Osteocyte (in vitro differentiated cells): ENCODE measurements at regions not wholly inside any gene's neighbourhood (a gene's known extent, or its start where the extent isn't known, plus 50 kb on each side); places are given as distances from the start of the nearest gene placed in this dataset.
"Not testable (repeated sequence)": the region's sequence is repeated elsewhere in the genome, so short reads cannot be mapped to it uniquely, and the experiment has no call there.

Experiments
- DNase-seq: peaks from one replicate; pipeline ENCODE4 v3.0.0; 2021; ENCODE audit warnings: mixed read lengths; ENCODE audit not compliant: unreplicated experiment; ENCODE audit errors: extremely low spot score
- H3K27ac Mint-ChIP-seq: one replicate; pipeline ENCODE4 v1.8.0; 2021; ENCODE audit warnings: mild to moderate bottlenecking, mixed read lengths; ENCODE audit not compliant: unreplicated experiment
- H3K27me3 Mint-ChIP-seq: one replicate; pipeline ENCODE4 v1.8.0; 2021; ENCODE audit warnings: mixed read lengths; ENCODE audit not compliant: unreplicated experiment
- H3K36me3 Mint-ChIP-seq: one replicate; pipeline ENCODE4 v1.8.0; 2021; ENCODE audit warnings: mixed read lengths; ENCODE audit not compliant: unreplicated experiment
- H3K4me1 Mint-ChIP-seq: one replicate; pipeline ENCODE4 v1.8.0; 2021; ENCODE audit warnings: mixed read lengths; ENCODE audit not compliant: unreplicated experiment
- H3K4me3 Mint-ChIP-seq: one replicate; pipeline ENCODE4 v1.8.0; 2021; ENCODE audit warnings: mild to moderate bottlenecking, moderate library complexity, mixed read lengths; ENCODE audit not compliant: unreplicated experiment
- H3K9me3 Mint-ChIP-seq: one replicate; pipeline ENCODE4 v1.8.0; 2021; ENCODE audit warnings: mixed read lengths; ENCODE audit not compliant: unreplicated experiment
- TF ChIP-seq, protein P1 (sequence below): fragments of 200-600 bp; sonication (generic); IDR thresholded peaks from 2 replicates; pipeline ENCODE4 v1.5.0; 2021; ENCODE audit warnings: antibody characterized with exemption, mild to moderate bottlenecking, moderate library complexity

DNA sequence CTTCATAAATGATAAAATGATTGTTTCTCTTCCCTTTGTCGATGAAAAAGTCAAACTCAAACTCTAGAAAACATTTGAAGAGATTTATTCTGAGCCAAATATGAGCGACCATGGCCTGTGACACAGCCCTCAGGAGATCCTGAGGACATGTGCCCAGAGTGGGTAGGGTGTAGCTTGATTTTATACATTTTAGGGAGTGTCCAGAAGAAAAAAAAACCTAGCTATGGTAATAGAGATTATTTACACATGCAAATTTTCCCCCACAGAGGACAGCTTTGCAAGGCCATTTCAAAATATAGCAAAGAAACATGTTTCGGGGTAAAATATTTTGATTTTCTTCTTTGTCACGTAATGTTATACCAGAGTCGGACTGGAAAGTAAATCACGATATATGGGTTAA, 92.4 kb upstream of the TRIB2 start:
- Mint-ChIP-seq H3K27me3 (no peaks in the 10 kb centered on the region), H3K4me3 (no peak overlapping the region), H3K4me1 (peaks cover 17% of the 10 kb centered on the region), H3K9me3 (no peaks in the 10 kb centered on the region), H3K36me3 (no peaks in the 10 kb centered on the region), H3K27ac (no peak overlapping the region)
- DNase-seq = no peak
- TF ChIP-seq, protein P1, sequence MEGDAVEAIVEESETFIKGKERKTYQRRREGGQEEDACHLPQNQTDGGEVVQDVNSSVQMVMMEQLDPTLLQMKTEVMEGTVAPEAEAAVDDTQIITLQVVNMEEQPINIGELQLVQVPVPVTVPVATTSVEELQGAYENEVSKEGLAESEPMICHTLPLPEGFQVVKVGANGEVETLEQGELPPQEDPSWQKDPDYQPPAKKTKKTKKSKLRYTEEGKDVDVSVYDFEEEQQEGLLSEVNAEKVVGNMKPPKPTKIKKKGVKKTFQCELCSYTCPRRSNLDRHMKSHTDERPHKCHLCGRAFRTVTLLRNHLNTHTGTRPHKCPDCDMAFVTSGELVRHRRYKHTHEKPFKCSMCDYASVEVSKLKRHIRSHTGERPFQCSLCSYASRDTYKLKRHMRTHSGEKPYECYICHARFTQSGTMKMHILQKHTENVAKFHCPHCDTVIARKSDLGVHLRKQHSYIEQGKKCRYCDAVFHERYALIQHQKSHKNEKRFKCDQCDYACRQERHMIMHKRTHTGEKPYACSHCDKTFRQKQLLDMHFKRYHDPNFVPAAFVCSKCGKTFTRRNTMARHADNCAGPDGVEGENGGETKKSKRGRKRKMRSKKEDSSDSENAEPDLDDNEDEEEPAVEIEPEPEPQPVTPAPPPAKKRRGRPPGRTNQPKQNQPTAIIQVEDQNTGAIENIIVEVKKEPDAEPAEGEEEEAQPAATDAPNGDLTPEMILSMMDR = no peak

DNA sequence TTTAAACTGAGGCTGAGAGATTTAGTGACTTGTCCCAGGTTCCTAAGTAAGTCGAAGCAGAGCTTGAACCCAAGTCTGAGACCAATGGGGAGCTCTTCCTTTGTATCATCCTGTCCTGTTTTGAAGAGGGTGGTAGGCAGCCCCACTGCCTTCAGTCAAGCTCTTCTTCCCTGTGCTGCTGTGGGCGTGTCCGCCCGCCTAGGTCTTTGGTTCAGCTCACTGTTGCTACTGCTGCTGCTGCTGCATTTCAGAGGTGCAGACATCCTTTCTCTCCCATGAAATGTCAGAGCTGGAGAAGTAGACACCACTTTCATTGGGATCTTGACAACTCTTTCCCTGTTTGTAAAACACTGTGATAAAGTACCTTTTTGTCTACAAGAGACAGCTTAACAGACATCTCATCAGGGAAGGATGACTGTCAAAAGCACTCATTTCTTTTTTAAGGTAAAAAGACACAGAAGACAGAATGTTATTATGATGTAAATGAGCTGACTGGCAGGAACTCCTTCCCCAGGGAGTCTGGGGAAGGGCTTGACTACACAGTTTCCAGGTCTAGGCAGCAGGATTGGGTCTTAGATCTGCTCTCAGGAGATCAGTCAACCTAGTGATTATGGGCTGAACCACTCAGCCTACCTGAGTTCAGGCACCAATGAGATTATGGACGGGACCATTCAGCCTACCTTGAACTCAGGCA, 91.7 kb upstream of the TRIB2 start:
- TF ChIP-seq, protein P1 = no peak
- DNase-seq = no peak
- H3K27ac Mint-ChIP-seq = no peak overlapping the region
- H3K27me3 Mint-ChIP-seq = no peaks in the 10 kb centered on the region
- H3K9me3 Mint-ChIP-seq = no peaks in the 10 kb centered on the region
- peaks cover 14% of the 10 kb centered on the region for H3K4me1 Mint-ChIP-seq
- no peak overlapping the region for H3K4me3 Mint-ChIP-seq
- H3K36me3 Mint-ChIP-seq = no peaks in the 10 kb centered on the region

DNA sequence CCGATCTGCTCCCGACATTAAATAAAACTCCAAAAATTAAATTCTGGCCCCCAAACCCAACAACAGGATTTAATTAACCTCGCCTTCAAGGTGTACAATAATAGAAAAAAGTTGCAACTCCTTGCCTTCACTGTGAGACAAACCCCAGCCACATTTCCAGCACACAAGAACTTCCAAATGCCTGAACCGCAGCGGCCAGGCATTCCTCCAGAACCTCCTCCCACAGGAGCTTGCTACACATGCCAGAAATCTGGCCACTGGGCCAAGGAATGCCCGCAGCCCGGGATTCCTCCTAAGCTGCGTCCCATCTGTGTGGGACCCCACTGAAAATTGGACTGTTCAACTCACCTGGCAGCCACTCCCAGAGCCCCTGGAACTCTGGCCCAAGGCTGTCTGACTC, 88.2 kb upstream of the TRIB2 start:
- H3K9me3 Mint-ChIP-seq, H3K27ac Mint-ChIP-seq, DNase-seq, H3K27me3 Mint-ChIP-seq, H3K36me3 Mint-ChIP-seq, H3K4me3 Mint-ChIP-seq: not testable (repeated sequence)
- H3K4me1 Mint-ChIP-seq = peaks cover 11% of the 10 kb centered on the region

DNA sequence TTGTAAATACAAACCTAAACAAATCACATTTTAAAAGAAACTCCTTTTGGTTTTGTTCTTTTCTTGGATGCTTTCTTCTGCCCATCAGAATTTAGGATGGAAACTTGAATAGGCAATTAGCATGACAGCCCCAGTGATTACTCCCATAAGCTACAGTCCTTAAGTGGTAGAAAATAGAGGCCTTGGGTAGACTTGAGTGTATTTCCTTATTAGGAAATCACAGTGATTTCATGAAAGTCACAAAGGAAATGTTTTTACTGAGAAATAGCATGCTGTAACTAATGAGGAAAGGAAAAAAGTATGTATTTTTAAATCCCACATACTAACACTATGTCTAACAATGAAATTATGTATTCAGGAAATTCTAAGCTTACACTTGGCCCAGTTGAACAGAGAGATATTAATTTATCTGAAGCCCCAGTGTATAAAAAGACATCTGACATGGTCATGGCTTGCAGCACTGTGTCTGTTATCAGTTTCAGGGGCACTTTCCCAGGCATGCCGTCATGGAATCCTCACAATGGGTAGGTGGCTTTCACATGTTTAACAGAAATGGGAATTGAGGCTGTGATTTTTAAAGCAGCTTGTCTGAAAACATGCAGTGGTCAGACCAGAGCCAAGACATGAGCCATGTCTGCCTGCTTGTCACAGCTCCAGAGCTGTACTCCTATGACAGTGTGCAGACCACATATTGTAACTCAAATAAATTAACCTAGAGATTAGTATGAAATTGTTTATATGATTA, 79.7 kb upstream of the TRIB2 start:
- Mint-ChIP-seq H3K9me3 (no peaks in the 10 kb centered on the region), H3K4me1 (peaks cover 15% of the 10 kb centered on the region), H3K36me3 (no peaks in the 10 kb centered on the region), H3K27me3 (no peaks in the 10 kb centered on the region), H3K4me3 (no peak overlapping the region), H3K27ac (peak overlapping the region; percentile 8)
- no peak for DNase-seq
- TF ChIP-seq, protein P1 = no peak

DNA sequence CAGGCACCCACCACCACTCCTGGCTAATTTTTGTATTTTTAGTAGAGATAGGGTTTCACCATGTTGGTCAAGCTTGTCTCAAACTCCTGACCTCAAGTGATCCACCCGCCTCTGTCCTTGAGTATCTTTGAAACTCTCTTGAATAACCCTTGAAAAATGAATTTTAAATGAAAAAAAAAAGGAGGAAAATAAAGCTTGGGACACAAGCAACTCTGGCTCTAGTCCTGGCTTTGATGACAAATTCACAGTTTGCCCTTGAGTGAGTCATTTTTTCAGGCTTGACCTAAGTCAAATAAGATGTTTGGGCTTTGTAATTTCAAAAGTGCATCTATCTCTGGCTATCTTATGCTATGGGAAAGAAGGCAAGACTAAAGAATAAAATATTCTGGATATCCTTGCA, 79.0 kb upstream of the TRIB2 start:
- Mint-ChIP-seq H3K27me3 (no peaks in the 10 kb centered on the region), H3K9me3 (no peaks in the 10 kb centered on the region), H3K36me3 (no peaks in the 10 kb centered on the region), H3K27ac (no peak overlapping the region), H3K4me1 (peaks cover 15% of the 10 kb centered on the region), H3K4me3 (no peak overlapping the region)
- DNase-seq = no peak
- TF ChIP-seq, protein P1 = no peak
